PC-9 (cell line): ENCODE measurements at regions not wholly inside any gene's neighbourhood (a gene's known extent, or its start where the extent isn't known, plus 50 kb on each side); places are given as distances from the start of the nearest gene placed in this dataset.
"Not testable (repeated sequence)": the region's sequence is repeated elsewhere in the genome, so short reads cannot be mapped to it uniquely, and the experiment has no call there.

Experiments used
- BruUV-seq: library from RNA; stranded (reverse); fragments of 400-500 nt; replicated peaks from 2 replicates; lab custom pipeline; 2021; lab: Mats Ljungman, UMichigan
- CTCF ChIA-PET: fragments of 300-600 bp; sonication (Branson Sonifier 250); formaldehyde crosslinking; loops from one replicate; lab custom pipeline; 2022; ENCODE audit warnings: antibody characterized with exemption; lab: Charles Lee
- POLR2A ChIA-PET: fragments of 300-600 bp; sonication (Branson Sonifier 250); formaldehyde crosslinking; loops from one replicate; lab custom pipeline; 2022; ENCODE audit warnings: antibody characterized with exemption; ENCODE audit not compliant: unreplicated experiment; lab: Charles Lee
- DNase-seq, 2 experiments: peaks; one replicate each; pipeline versions ENCODE4 v3.0.0 to v3.0.0-alpha.2; 2015 to 2022; ENCODE audit warnings: mixed read lengths in 1 of 2
- H2AFZ ChIP-seq: fragments of 200-600 bp; sonication (generic); 2 replicates; pipeline ENCODE4 v1.8.1; 2017; ENCODE audit warnings: antibody characterized with exemption
- H3F3A ChIP-seq: fragments of 200-600 bp; sonication (generic); 2 replicates; pipeline ENCODE4 v1.8.1; 2017; ENCODE audit warnings: antibody characterized with exemption, mild to moderate bottlenecking, low read depth; ENCODE audit not compliant: insufficient read depth
- H3K27ac ChIP-seq: fragments of 200-600 bp; sonication (generic); 2 replicates; pipeline ENCODE4 v1.6.1; 2016; ENCODE audit warnings: mixed run types
- H3K27me3 ChIP-seq: fragments of 200-600 bp; sonication (generic); 2 replicates; pipeline ENCODE4 v1.6.1; 2016; ENCODE audit warnings: low read depth, mixed run types; ENCODE audit not compliant: insufficient read depth
- H3K36me3 ChIP-seq: fragments of 200-600 bp; sonication (generic); 2 replicates; pipeline ENCODE4 v1.6.1; 2016; ENCODE audit warnings: low read depth, mixed run types
- H3K4me1 ChIP-seq: fragments of 200-600 bp; sonication (generic); replicated peaks from 2 replicates; pipeline ENCODE4 v1.6.1; 2016; ENCODE audit warnings: mixed run types; ENCODE audit not compliant: insufficient read depth
- H3K4me2 ChIP-seq: fragments of 200-600 bp; sonication (generic); 2 replicates; pipeline ENCODE4 v1.6.1; 2017; ENCODE audit warnings: mixed run types
- H3K4me3 ChIP-seq: fragments of 200-600 bp; sonication (generic); 2 replicates; pipeline ENCODE4 v1.6.1; 2016; ENCODE audit warnings: mixed run types
- H3K79me2 ChIP-seq: fragments of 200-600 bp; sonication (generic); 2 replicates; pipeline ENCODE4 v1.6.1; 2017; ENCODE audit warnings: low read depth, mixed run types
- H3K9me2 ChIP-seq: fragments of 200-600 bp; sonication (generic); 2 replicates; pipeline ENCODE4 v1.8.1; 2017; ENCODE audit warnings: mild to moderate bottlenecking; ENCODE audit not compliant: insufficient read depth
- H3K9me3 ChIP-seq: fragments of 200-600 bp; sonication (generic); 2 replicates; pipeline ENCODE4 v1.8.1; 2016; ENCODE audit warnings: low read depth; ENCODE audit not compliant: insufficient read depth
- H4K20me1 ChIP-seq: fragments of 200-600 bp; sonication (generic); 2 replicates; pipeline ENCODE4 v1.8.1; 2017; ENCODE audit not compliant: insufficient read depth
- CTCF ChIP-seq: fragments of 200-600 bp; sonication (generic); conservative IDR thresholded peaks from 2 replicates; pipeline ENCODE4 v1.6.1; 2017; ENCODE audit warnings: mixed run types, antibody characterized with exemption, mild to moderate bottlenecking, moderate library complexity
- EZH2 ChIP-seq: fragments of 200-600 bp; sonication (generic); IDR thresholded peaks from 2 replicates; pipeline ENCODE4 v1.8.0; 2017; ENCODE audit warnings: antibody characterized with exemption, low read depth
- intact Hi-C: fragments of 100-400 bp; cut with micrococcal nuclease; formaldehyde crosslinking; loops from one replicate; pipeline ENCODE4 v1.10.0; 2022; ENCODE audit not compliant: unreplicated experiment

GRCh38 chr16:73399997-73400396 is 352.1 kb upstream of the ZFHX3 start:
- ChIA-PET CTCF (no interaction called here), POLR2A (no interaction called here)
- DNase-seq = no peak
- BruUV-seq = no TSS peak
- Histone ChIP-seq H3K4me3 (no peak overlapping the region), H4K20me1 (0 out of 2 replicates have a peak, but pooled peaks cover 2% of the 10 kb centered on the region), H3K27me3 (peaks cover 73% of the 10 kb centered on the region), H3K27ac (no peak overlapping the region), H3K4me1 (no peaks in the 10 kb centered on the region), H3K79me2 (no peaks in the 10 kb centered on the region), H3K9me3 (no peaks in the 10 kb centered on the region), H3F3A (no peaks in the 10 kb centered on the region), H2AFZ (no peak overlapping the region), H3K9me2 (no peaks in the 10 kb centered on the region), H3K36me3 (no peaks in the 10 kb centered on the region), H3K4me2 (no peak overlapping the region)
- no peak for TF ChIP-seq EZH2
- no peak for TF ChIP-seq CTCF
- intact Hi-C loops = no loop called here

GRCh38 chr16:73399486-73399885 is 351.6 kb upstream of the ZFHX3 start:
- H3K36me3 ChIP-seq = no peaks in the 10 kb centered on the region
- no peaks in the 10 kb centered on the region for H3K9me2 ChIP-seq
- H3K9me3 ChIP-seq = no peaks in the 10 kb centered on the region
- no peak overlapping the region for H3K27ac ChIP-seq
- no peak overlapping the region for H3K4me3 ChIP-seq
- no peak overlapping the region for H3K4me2 ChIP-seq
- no peaks in the 10 kb centered on the region for H3F3A ChIP-seq
- DNase-seq = no peak
- no peaks in the 10 kb centered on the region for H3K79me2 ChIP-seq
- CTCF ChIA-PET = no interaction called here
- BruUV-seq = no TSS peak
- H3K4me1 ChIP-seq = no peaks in the 10 kb centered on the region
- 0 out of 2 replicates have a peak, but pooled peaks cover 2% of the 10 kb centered on the region for H4K20me1 ChIP-seq
- TF ChIP-seq EZH2 = no peak
- TF ChIP-seq CTCF = no peak
- H2AFZ ChIP-seq = no peak overlapping the region
- intact Hi-C loops = no loop called here
- H3K27me3 ChIP-seq = peaks cover 68% of the 10 kb centered on the region
- POLR2A ChIA-PET = no interaction called here

- H3F3A ChIP-seq, H3K4me2 ChIP-seq, H3K79me2 ChIP-seq, H4K20me1 ChIP-seq, H3K4me1 ChIP-seq, BruUV-seq, DNase-seq, CTCF ChIA-PET, POLR2A ChIA-PET, H3K9me2 ChIP-seq, H2AFZ ChIP-seq, intact Hi-C loops, H3K9me3 ChIP-seq, H3K27ac ChIP-seq, H3K36me3 ChIP-seq, H3K4me3 ChIP-seq: not testable (repeated sequence)
- peaks cover 59% of the 10 kb centered on the region for H3K27me3 ChIP-seq
Observed at GRCh38 chr16:73398604-73399003, 350.7 kb upstream of the ZFHX3 start.

- Histone ChIP-seq H3K27ac (no peak overlapping the region), H3K4me2 (no peak overlapping the region), H3K4me3 (no peak overlapping the region), H3K4me1 (no peaks in the 10 kb centered on the region), H3K36me3 (no peaks in the 10 kb centered on the region), H4K20me1 (0 out of 2 replicates have a peak, but pooled peaks cover 2% of the 10 kb centered on the region), H3F3A (no peaks in the 10 kb centered on the region), H2AFZ (no peak overlapping the region), H3K9me3 (no peaks in the 10 kb centered on the region), H3K79me2 (no peaks in the 10 kb centered on the region), H3K27me3 (peaks cover 49% of the 10 kb centered on the region), H3K9me2 (no peaks in the 10 kb centered on the region)
- intact Hi-C loops = no loop called here
- ChIA-PET CTCF (no interaction called here), POLR2A (no interaction called here)
- BruUV-seq = no TSS peak
- TF ChIP-seq EZH2 = no peak
- no peak for TF ChIP-seq CTCF
- DNase-seq = no peak
Observed at GRCh38 chr16:73396556-73396955, 348.6 kb upstream of the ZFHX3 start.
